ENCODE measurements at regions not wholly inside any gene's neighbourhood (a gene's known extent, or its start where the extent isn't known, plus 50 kb on each side); places are given as distances from the start of the nearest gene placed in this dataset.

GRCh38 chr2:71803398-71803797 is 344.3 kb downstream of the CYP26B1 start:
- DNase-seq: no peak

DNA sequence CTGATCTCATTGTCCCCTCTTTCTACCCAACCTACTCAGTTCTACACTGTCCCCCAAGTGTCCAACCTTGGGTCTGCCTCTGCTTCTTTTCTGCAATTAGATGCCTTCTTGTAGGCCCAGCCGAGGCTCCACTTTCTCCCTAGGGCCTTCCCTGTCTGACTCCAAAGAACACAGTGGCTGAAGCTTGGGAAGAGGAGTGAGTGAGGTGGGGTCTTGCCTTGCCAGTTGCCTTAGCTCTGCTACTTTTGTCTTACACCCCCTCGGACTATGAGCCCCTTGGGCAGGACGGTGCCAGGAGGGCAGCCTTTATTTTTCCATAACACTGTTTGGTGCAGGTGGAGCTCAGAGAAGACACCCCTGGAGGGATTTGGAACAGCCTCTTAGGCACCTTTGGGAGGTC is 345.1 kb downstream of the CYP26B1 start:
- DNase-seq: no peak

GRCh38 chr2:71801969-71802368 is 345.7 kb downstream of the CYP26B1 start:
- no peak for DNase-seq

DNA sequence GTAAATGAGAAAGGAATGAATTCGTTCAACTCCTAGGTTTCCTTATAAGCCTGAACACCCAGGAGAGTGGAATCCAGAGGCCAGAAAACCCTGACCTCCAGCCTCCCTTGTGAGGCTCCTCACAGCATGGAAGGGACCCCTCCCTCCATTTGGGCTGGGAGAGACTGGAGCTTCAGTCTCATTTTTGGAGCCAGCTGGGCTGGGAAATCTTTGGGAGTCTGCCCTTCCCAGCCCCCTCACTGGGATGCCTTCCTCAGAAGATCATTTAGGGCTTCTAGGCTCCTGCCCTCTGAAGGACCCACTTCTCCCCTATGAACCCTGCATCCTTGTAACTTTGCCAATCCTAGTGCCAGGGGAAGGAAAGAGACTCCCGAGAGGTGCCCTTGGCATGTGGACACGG is 346.1 kb downstream of the CYP26B1 start:
- DNase-seq: no peak

GRCh38 chr2:71800851-71801250 is 346.8 kb downstream of the CYP26B1 start:
- DNase-seq: no peak

GRCh38 chr2:71800106-71800809 is 346.9 kb downstream of the DYSF start:
- DNase-seq: no peak

DNA sequence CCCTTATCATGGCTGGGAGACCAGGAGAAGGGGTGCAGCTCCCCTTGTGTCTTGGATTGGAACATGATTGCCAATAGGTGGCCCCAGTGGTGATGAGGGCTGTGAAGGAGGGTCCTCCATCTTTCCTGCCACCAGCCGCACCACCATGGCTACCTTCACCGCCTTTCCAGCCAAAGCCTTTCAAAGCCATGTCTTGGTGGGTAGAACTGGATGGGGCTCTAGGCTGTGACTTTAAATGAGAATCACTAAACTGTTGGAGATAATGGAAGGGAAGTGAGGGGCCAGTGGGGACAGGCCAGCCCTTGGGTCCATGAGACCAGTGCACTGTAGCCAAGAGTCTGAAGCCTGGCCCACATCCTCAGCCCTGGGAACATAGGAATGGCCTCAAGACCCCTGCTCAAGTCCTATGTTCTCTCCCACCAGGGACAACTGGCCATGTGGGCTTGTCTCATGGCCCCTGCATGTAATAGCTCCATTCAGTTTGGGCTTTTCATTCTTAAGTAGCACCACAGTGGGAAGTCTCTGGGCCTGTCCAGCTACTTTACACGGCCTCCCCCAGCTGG is 345.7 kb downstream of the DYSF start:
- no peak for DNase-seq

GRCh38 chr2:71798266-71799012 is 345.1 kb downstream of the DYSF start:
- DNase-seq: no peak

- DNase-seq: no peak
These were observed 343.9 kb downstream of the DYSF start for GRCh38 chr2:71797035-71797810.

- no peak for DNase-seq
These were observed 342.8 kb downstream of the DYSF start for GRCh38 chr2:71796174-71796593.

DNA sequence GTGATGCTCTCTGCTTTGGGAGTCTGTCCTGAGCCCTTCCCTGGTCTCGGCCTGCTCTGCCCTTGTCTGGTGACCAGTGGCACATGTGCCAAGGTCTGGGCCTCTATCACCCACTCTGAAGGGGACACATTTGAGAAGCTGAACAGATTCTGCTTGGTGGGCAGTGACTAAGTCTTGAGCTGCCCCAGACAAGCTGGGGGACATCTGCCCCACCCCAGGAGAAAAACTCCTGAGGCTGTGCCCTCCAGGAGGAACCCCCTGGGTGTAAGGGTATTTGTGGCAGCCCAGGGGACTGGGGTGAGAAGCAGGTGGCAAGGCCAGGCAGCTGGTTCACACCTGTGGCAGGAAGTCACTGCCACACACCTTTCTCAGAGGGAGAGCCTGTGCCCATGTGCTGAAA is 342.1 kb downstream of the DYSF start:
- DNase-seq: no peak

DNA sequence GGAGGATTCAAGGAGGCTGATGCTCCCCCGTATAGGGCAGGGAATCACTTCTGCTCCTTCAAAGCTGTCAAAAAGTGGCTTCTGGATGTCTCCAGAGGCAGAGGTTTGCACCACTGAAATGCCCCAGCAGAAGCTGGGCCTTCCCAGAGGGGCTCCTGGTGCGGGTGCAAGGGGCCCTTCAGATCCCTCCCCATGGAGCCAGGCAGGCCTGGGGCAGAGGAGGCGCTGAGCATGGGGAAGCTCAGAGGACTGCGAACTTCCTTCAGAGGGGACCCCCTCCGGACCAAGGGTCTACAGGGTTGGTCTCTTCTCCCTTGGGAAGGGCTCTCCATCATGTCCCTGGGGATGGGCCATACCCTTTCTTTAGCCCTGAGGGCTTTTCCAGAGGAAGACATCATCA is 341.2 kb downstream of the DYSF start:
- no peak for DNase-seq

- no peak for DNase-seq
These were observed 340.6 kb downstream of the DYSF start for GRCh38 chr2:71793926-71794325.

DNA sequence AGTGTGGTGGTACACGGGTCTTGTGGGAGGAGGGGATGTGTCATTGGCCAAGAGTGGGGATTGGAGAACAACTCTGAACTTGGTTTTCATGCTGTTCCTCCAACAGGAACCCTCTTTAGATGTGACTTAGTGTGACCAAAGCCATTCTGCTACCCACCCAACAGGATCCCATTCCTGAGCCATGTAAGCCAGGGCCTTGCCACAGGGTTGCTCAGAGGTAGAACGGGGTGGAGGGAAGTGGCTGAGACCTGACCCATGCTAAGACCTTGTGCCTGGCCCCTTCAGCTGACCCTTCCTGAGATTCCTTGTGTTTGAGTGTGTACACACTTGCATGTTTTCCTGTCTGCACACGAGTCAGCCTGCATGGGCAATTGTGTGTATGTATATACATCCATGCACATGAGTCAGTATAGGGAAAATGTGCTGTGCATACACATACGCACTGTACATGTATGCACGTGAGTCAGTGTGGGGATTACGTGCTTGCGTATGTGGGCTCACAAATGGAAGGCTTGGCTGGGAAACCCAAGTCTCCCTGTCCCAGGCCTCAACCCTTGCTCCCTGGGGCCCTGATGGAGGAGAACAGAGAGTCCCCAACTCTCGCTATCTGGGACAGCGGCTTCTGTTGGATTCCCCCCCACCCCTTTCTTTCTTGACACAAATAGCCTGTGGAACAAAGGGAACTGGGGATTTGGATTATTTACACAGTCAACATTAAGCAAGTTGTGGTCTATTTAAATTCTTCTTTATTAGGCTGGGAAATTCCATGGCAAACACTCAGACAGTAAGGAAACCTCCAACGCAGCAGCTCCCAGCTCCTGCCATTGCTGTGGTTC is 339.8 kb downstream of the DYSF start:
- DNase-seq: no peak

DNA sequence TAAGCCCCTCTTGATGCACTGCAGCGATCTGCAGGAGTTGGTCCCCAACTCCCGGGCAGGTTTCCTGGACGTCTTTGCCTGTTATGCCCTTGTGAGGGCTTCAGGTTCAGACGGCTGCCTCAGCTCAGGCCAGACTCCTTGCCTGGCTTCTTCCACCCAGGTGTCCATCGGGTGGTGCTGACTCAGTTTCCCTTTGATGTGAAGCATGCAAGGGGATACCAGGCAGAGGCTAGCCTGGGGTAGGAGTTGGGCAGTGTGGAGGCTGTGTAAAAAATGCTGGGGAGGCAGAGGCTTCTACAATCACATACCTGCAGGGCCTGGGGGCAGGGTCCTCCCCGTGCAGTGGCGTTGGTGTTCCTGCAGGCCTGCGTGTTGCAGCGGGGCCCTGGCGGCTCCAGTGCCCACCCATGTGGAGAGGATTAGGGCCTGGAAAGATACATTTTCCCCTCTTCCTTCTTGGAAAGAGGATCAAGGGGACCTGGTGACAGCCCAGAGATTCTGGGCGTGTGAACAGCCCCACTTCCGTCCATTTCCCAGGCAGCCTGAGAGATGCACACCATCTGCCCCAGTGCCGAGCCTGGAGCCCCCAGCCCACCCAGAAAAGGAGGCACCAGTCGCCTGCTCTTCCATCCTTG is 338.3 kb downstream of the DYSF start:
- DNase-seq: no peak

DNA sequence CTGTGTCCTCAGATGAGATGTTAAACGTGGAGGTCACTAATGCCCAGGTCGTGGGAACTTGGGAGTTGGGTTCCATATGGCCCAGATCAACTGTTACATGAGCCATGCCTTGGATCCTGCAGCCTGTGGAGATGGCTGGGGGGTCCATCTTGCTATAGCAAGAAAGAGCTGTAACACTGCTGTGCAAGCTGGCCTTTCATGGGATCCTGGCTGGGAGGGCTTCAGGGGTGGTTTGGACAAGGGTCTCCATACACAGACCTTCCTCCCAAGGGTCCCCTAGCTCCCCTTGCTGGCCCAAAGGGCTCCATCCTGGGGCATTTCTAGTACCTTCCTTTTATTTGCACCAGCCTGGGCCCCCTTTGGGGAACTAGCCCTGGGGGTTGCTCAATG is 337.7 kb downstream of the DYSF start:
- DNase-seq: no peak

- DNase-seq: no peak
These were observed 337.1 kb downstream of the DYSF start for GRCh38 chr2:71790226-71791060.

DNA sequence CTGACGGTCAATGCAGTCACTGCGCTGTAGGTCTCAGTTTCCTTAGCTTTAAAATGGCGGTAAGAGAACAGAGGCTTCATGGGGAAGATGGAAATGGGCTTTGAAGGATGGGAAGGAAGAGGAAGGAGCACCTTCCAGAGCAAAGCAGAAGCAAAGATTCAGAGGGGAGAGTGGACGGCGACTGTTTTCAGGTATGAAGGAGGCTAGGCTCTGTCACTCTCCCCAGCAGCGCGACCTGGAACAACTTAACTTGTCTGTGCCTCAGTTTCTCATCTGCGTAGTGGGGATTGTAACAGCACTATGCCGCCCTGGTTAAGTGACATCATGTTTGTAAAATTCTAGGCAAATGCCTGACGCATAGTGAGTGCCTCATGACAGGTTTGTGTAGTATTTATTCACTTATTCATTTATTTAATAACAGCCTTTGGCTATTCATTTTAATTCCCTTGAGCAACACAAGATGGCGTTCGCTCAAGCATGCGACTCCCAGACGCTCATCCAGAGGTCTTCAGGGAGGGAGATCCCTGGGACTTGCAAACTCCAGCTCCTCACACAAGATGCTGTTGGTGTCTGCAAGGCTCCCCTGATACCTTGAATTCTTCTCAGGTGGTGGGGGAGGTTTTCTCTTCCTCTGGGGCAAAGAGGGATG is 336.3 kb downstream of the DYSF start:
- DNase-seq: no peak

DNA sequence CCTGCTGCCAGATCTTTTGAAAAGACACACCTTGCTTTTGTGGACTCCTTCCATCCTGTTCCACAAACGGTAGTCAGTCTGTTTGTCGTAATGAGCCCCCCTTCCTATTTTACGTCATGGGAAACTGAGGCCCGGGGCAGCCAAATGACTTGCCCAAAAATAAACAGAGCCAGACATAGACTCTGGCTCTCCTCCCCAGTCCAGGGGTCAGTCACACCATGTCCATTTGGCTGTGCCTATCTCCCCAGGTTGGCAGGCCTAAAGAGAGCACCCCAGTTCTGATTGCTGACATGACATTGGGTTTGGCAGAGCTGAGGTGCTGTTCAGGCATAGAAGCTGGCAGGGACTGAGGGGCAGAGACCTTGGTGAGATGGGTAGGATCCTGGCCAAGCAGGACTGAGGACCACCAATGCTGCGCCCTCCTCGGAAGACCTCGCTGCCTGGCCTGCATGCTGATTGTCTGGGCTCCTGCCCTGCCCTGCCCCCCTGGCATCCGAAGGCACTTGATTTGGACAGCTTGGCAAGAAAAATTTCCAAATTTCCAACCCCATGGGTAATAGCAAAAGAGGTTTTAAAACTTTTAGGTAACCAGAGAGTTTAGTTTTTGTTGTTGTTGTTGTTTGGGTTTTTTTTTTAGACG is 335.4 kb downstream of the DYSF start:
- no peak for DNase-seq

- no peak for DNase-seq
These were observed 334.8 kb downstream of the DYSF start for GRCh38 chr2:71788186-71788525.
